SK-N-SH (cell line): ENCODE measurements at regions not wholly inside any gene's neighbourhood (a gene's known extent, or its start where the extent isn't known, plus 50 kb on each side); places are given as distances from the start of the nearest gene placed in this dataset.

ENCODE experiments used
- FOXM1 ChIP-seq: IDR thresholded peaks from 2 replicates; pipeline ENCODE4 v1.4.0; 2012; ENCODE audit warnings: low read depth, mild to moderate bottlenecking
- JUND ChIP-seq: IDR thresholded peaks from 2 replicates; pipeline ENCODE4 v1.4.0; 2012
- NFIC ChIP-seq: IDR thresholded peaks from 2 replicates; pipeline ENCODE4 v1.4.0; 2012; ENCODE audit warnings: borderline replicate concordance
- POLR2AphosphoS5 ChIP-seq: IDR thresholded peaks from 2 replicates; pipeline ENCODE4 v1.6.1; 2012; ENCODE audit warnings: low read depth, low read length
- RAD21 ChIP-seq: IDR thresholded peaks from 2 replicates; pipeline ENCODE4 v1.6.1; 2012; ENCODE audit warnings: mild to moderate bottlenecking, low read length
- RFX5 ChIP-seq: IDR thresholded peaks from 2 replicates; pipeline ENCODE4 v1.6.1; 2012; ENCODE audit warnings: mild to moderate bottlenecking, improper control_type of control experiment, low read length
- SIN3A ChIP-seq: IDR thresholded peaks from 2 replicates; pipeline ENCODE4 v1.6.1; 2012; ENCODE audit warnings: low read depth, mild to moderate bottlenecking, low read length, moderate library complexity, borderline replicate concordance
- SMC3 ChIP-seq: IDR thresholded peaks from 2 replicates; pipeline ENCODE4 v1.6.1; 2012; ENCODE audit warnings: low read depth, low read length, improper control_type of control experiment
- TF ChIP-seq, protein P1 (sequence below): fragments of 200-600 bp; sonication (generic); IDR thresholded peaks from 2 replicates; pipeline ENCODE4 v1.6.1; 2017; ENCODE audit warnings: antibody characterized with exemption, mild to moderate bottlenecking, moderate library complexity

DNA sequence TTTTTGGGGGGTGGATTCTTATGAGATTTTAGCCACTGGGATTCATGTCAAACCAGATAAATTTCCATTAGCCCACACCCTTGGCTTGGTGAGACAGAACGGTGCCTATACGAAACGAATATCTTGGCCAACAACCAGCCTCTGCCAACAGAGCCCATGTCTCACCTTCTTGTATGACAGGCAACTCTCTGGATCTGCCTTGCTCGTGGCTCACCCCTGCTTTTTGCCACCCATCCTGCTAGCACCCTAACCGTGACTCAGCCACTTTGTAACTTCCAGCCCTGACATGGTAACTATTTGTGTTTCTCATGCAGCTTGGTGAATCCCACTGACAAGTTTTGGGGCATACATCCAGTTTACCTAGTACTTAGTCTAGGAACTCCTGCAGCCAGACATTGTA lies 457.0 kb downstream of the SPATA31D1 start:
- TF ChIP-seq RFX5, result no peak
- TF ChIP-seq FOXM1, result no peak
- TF ChIP-seq SMC3, result no peak
- TF ChIP-seq, protein P1, sequence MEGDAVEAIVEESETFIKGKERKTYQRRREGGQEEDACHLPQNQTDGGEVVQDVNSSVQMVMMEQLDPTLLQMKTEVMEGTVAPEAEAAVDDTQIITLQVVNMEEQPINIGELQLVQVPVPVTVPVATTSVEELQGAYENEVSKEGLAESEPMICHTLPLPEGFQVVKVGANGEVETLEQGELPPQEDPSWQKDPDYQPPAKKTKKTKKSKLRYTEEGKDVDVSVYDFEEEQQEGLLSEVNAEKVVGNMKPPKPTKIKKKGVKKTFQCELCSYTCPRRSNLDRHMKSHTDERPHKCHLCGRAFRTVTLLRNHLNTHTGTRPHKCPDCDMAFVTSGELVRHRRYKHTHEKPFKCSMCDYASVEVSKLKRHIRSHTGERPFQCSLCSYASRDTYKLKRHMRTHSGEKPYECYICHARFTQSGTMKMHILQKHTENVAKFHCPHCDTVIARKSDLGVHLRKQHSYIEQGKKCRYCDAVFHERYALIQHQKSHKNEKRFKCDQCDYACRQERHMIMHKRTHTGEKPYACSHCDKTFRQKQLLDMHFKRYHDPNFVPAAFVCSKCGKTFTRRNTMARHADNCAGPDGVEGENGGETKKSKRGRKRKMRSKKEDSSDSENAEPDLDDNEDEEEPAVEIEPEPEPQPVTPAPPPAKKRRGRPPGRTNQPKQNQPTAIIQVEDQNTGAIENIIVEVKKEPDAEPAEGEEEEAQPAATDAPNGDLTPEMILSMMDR, result no peak
- no peak for TF ChIP-seq POLR2AphosphoS5
- TF ChIP-seq RAD21, result no peak
- no peak for TF ChIP-seq NFIC
- TF ChIP-seq JUND, result no peak
- TF ChIP-seq SIN3A, result no peak
